K562 (cell line): ENCODE measurements at regions not wholly inside any gene's neighbourhood (a gene's known extent, or its start where the extent isn't known, plus 50 kb on each side); places are given as distances from the start of the nearest gene placed in this dataset.

Experiments
- ATAC-seq: fragments of 200-7000 bp; cut with Tn5 transposase; 3 replicates; pipeline ENCODE4 v1.9.1; 2020; ENCODE audit warnings: moderate library complexity
- BruUV-seq: library from RNA; stranded (reverse); fragments of 400-500 nt; replicated peaks from 2 replicates; lab custom pipeline; 2021; lab: Mats Ljungman, UMichigan
- CTCF ChIA-PET: fragments of 300-600 bp; formaldehyde crosslinking; extraction: SDS; loops from one replicate; lab custom pipeline; 2021; ENCODE audit warnings: low intra/inter-chr PET ratio; lab: Yijun Ruan, JAX
- POLR2A ChIA-PET: fragments of 300-600, 350-650 bp; sonication (Branson Sonifier 250); formaldehyde crosslinking; extraction: SDS; loops from one replicate; lab custom pipeline; 2021; ENCODE audit warnings: antibody characterized with exemption, inconsistent platforms; lab: Yijun Ruan, JAX
- DNase-seq, 4 experiments: peaks; one replicate each; pipeline versions ENCODE4 v3.0.0 to v3.0.0-alpha.2; 2011 to 2018; ENCODE audit warnings: low spot score in 3 of 4, mixed read lengths in 3 of 4; ENCODE audit errors: extremely low read depth in 1 of 4
- FAIRE-seq: peaks from 2 replicates; lab custom pipeline; 2011; peaks lifted over from hg19 to GRCh38; lab: Jason Lieb, UNC
- H2AFZ ChIP-seq: 2 replicates; pipeline ENCODE4 v1.6.0; 2011; ENCODE audit warnings: low read depth, low read length, control low read depth, inconsistent platforms
- H3K27ac ChIP-seq: fragments of 200-600 bp; 3 replicates; pipeline ENCODE4 v1.8.0; 2011; ENCODE audit warnings: low read depth, mild to moderate bottlenecking, control low read depth, inconsistent platforms, low read length, moderate library complexity, mixed read lengths; ENCODE audit errors: extremely low read depth
- H3K27me3 ChIP-seq, 2 experiments: fragments of 300-600 bp in 1 of 2; 2 replicates in 1 of 2; 3 replicates in 1 of 2; pipeline versions ENCODE4 v1.6.0 to v1.8.0; 2011; ENCODE audit warnings: inconsistent platforms in 2 of 2, low read length in 2 of 2, mild to moderate bottlenecking in 1 of 2, mixed read lengths in 1 of 2, moderate library complexity in 1 of 2; ENCODE audit not compliant: control insufficient read depth in 2 of 2, insufficient read depth in 2 of 2
- H3K36me3 ChIP-seq: fragments of 300-600 bp; 3 replicates; pipeline ENCODE4 v1.8.0; 2011; ENCODE audit warnings: mild to moderate bottlenecking, low read length, inconsistent platforms; ENCODE audit not compliant: control insufficient read depth, insufficient read depth
- H3K4me1 ChIP-seq, 2 experiments: fragments of 200-600 bp in 1 of 2; replicated peaks in 1 of 2; 2 replicates in 1 of 2; 3 replicates in 1 of 2; pipeline versions ENCODE4 v1.5.1 to v1.8.0; 2011; ENCODE audit warnings: inconsistent platforms in 2 of 2, low read length in 2 of 2, mild to moderate bottlenecking in 1 of 2, mixed read lengths in 1 of 2, moderate library complexity in 1 of 2; ENCODE audit not compliant: control insufficient read depth in 2 of 2, insufficient read depth in 2 of 2
- H3K4me2 ChIP-seq: 2 replicates; pipeline ENCODE4 v1.6.1; 2011; ENCODE audit warnings: low read length, control low read depth, inconsistent platforms, mixed read lengths; ENCODE audit not compliant: insufficient read depth
- H3K4me3 ChIP-seq: fragments of 200-600 bp; sonication (generic), shearing (Covaris generic); 2 replicates; pipeline ENCODE4 v1.5.1; 2016; ENCODE audit warnings: control low read depth, inconsistent platforms
- H3K79me2 ChIP-seq: fragments of 200-600 bp; 3 replicates; pipeline ENCODE4 v1.8.0; 2011; ENCODE audit warnings: low read length, inconsistent platforms; ENCODE audit not compliant: control insufficient read depth, insufficient read depth
- H3K9ac ChIP-seq, 2 experiments: 2 replicates each; pipeline versions ENCODE4 v1.6.0 to v1.6.1; 2011; ENCODE audit warnings: low read depth in 2 of 2, low read length in 2 of 2, control low read depth in 1 of 2, inconsistent platforms in 1 of 2, mild to moderate bottlenecking in 1 of 2, mixed read lengths in 1 of 2; ENCODE audit not compliant: insufficient read depth in 1 of 2
- H3K9me1 ChIP-seq: one replicate; pipeline ENCODE4 v1.6.0; 2011; ENCODE audit warnings: inconsistent platforms, mild to moderate bottlenecking, low read length, moderate library complexity; ENCODE audit not compliant: control insufficient read depth, insufficient read depth
- H3K9me3 ChIP-seq: replicated peaks from 2 replicates; pipeline ENCODE4 v1.5.1; 2011; ENCODE audit warnings: low read depth, low read length, inconsistent platforms; ENCODE audit not compliant: control insufficient read depth, insufficient read depth
- H4K20me1 ChIP-seq: replicated peaks from 2 replicates; pipeline ENCODE4 v1.6.1; 2011; ENCODE audit warnings: low read length, inconsistent platforms, mixed read lengths; ENCODE audit not compliant: control insufficient read depth, insufficient read depth
- CTCF ChIP-seq, 3 experiments: IDR thresholded peaks in 2 of 3; conservative IDR thresholded peaks in 1 of 3; 2 replicates each; pipeline ENCODE4 v1.5.1; 2011 to 2012; ENCODE audit warnings: low read length in 3 of 3, mild to moderate bottlenecking in 3 of 3, control low read depth in 2 of 3, improper control_type of control experiment in 1 of 3, inconsistent platforms in 1 of 3, low read depth in 1 of 3, mixed read lengths in 1 of 3, moderate library complexity in 1 of 3; ENCODE audit not compliant: insufficient read depth in 2 of 3
- MBD1 ChIP-seq: fragments of 250-450 bp; sonication (Bioruptor Pico); IDR thresholded peaks from 2 replicates; pipeline ENCODE4 v1.8.0; 2022; ENCODE audit warnings: inconsistent platforms
- RAD21 ChIP-seq, 2 experiments: fragments of 250-450 bp in 1 of 2; fragments of 450-650 bp in 1 of 2; sonication (Bioruptor Pico) in 1 of 2; formaldehyde crosslinking in 1 of 2; IDR thresholded peaks in 1 of 2; conservative IDR thresholded peaks in 1 of 2; 2 replicates each; pipeline versions ENCODE4 v1.4.0 to v1.8.0; 2020 to 2022; ENCODE audit warnings: mild to moderate bottlenecking in 2 of 2, moderate library complexity in 1 of 2
- RFX7 ChIP-seq: fragments of 250-450 bp; sonication (Bioruptor Pico); IDR thresholded peaks from 2 replicates; pipeline ENCODE4 v1.5.1; 2021; ENCODE audit warnings: mild to moderate bottlenecking
- ZNF445 ChIP-seq: fragments of 250-450 bp; sonication (Bioruptor Pico); IDR thresholded peaks from 2 replicates; pipeline ENCODE4 v1.4.0; 2020; ENCODE audit warnings: low read depth, mild to moderate bottlenecking, moderate library complexity
- ZNF583 ChIP-seq: fragments of 250-450 bp; sonication (Bioruptor Pico); IDR thresholded peaks from 2 replicates; pipeline ENCODE4 v1.4.0; 2020
- whole genome bisulfite sequencing: fragments of 100-300 bp; shearing (Covaris generic); methylation state at CpG from one replicate; pipeline ENCODE4 v1.1.6; 2016; ENCODE audit warnings: low coverage, mixed read lengths; ENCODE audit not compliant: insufficient coverage; ENCODE audit errors: missing lambda C conversion rate; 5-methylcytosine and 5-hydroxymethylcytosine counted together
- in situ Hi-C: fragments of 300-500 bp; cut with MboI; formaldehyde crosslinking; loops from 4 replicates; pipeline ENCODE4 v1.15.0; 2018; ENCODE audit warnings: inconsistent platforms, mixed read lengths
- intact Hi-C: fragments of 100-400 bp; cut with micrococcal nuclease; formaldehyde crosslinking; loops from 2 replicates; pipeline ENCODE4 v1.14.2; 2022

GRCh38 chr12:18160901-18161300 is 70.9 kb upstream of the RERGL start (continued):
- TF ChIP-seq RFX7, result no peak
- TF ChIP-seq, all 486 proteins: peak for 0

- no peaks in the 10 kb centered on the region for H3K9me1 ChIP-seq
- no peak overlapping the region for H3K4me3 ChIP-seq
- no peak overlapping the region for H3K27ac ChIP-seq
- FAIRE-seq (peak; percentile 37), DNase-seq (peak; percentile 12 to 37 (median 32)), ATAC-seq (peak; percentile 58; the same call in 1 of the 3 replicates)
- no peak overlapping the region for H3K9ac ChIP-seq
- in situ Hi-C loops (no loop called here), intact Hi-C loops (no loop called here)
- H3K27me3 ChIP-seq, result no peaks in the 10 kb centered on the region
- TF ChIP-seq ZNF445 (CRISPR knock-in tag), result no peak
- TF ChIP-seq RAD21 (CRISPR knock-in tag; conservative IDR thresholded peaks at IDR 0.05 in 1 of 2, IDR thresholded peaks at IDR 0.05 in 1 of 2), result 0 out of 4 replicates have a peak, but pooled peaks of 1 of the 2 experiments have one; percentile 13
- no peak for TF ChIP-seq MBD1 (CRISPR knock-in tag)
- TF ChIP-seq CTCF (IDR thresholded peaks at IDR 0.05 in 2 of 3, conservative IDR thresholded peaks at IDR 0.05 in 1 of 3; ENCODE audit: insufficient read depth in 2 of 3, low read depth in 1 of 3, low read length in 3 of 3), result peak; percentile 28 to 42 (median 38); a peak in 5 of 6 replicates
- no peak for TF ChIP-seq ZNF583 (CRISPR knock-in tag)
- H3K36me3 ChIP-seq, result no peaks in the 10 kb centered on the region
- no TSS peak for BruUV-seq
- CTCF ChIA-PET, result no interaction called here
- POLR2A ChIA-PET, result no interaction called here
- no peaks in the 10 kb centered on the region for H3K79me2 ChIP-seq
- no peak overlapping the region for H3K4me2 ChIP-seq
- whole genome bisulfite sequencing, result 10% methylated on average over 5 of the region's 6 CpGs
- H3K4me1 ChIP-seq, result no peaks in the 10 kb centered on the region
- H2AFZ ChIP-seq, result no peak overlapping the region
- H4K20me1 ChIP-seq, result no peaks in the 10 kb centered on the region
- H3K9me3 ChIP-seq, result no peaks in the 10 kb centered on the region
Observed at GRCh38 chr12:18158774-18159557, 69.0 kb upstream of the RERGL start.
